SK-N-SH (cell line): ENCODE measurements at regions not wholly inside any gene's neighbourhood (a gene's known extent, or its start where the extent isn't known, plus 50 kb on each side); places are given as distances from the start of the nearest gene placed in this dataset.

Source experiments
- CTCF ChIA-PET: fragments of 300-600, 350-600 bp; formaldehyde crosslinking; extraction: SDS; loops from one replicate; lab custom pipeline; 2021; lab: Yijun Ruan, JAX
- POLR2A ChIA-PET: fragments of 350-600 bp; sonication (Branson Sonifier 250); formaldehyde crosslinking; extraction: SDS; loops from one replicate; lab custom pipeline; 2020; ENCODE audit warnings: antibody characterized with exemption, inconsistent platforms; lab: Yijun Ruan, JAX
- DNase-seq: peaks from one replicate; pipeline ENCODE4 v3.0.0; 2012
- H2AFZ ChIP-seq: fragments of 200-600 bp; sonication (generic); 2 replicates; pipeline ENCODE4 v1.8.1; 2016; ENCODE audit warnings: antibody characterized with exemption, mild to moderate bottlenecking, low read depth
- H3F3A ChIP-seq: fragments of 200-600 bp; sonication (generic); replicated peaks from 2 replicates; pipeline ENCODE3; 2016; ENCODE audit warnings: antibody characterized with exemption, mild to moderate bottlenecking; ENCODE audit not compliant: insufficient read depth
- H3K27ac ChIP-seq, 2 experiments: fragments of 200-500 bp in 1 of 2; fragments of 200-600 bp in 1 of 2; sonication (Bioruptor generic) in 1 of 2; sonication (generic), shearing (Covaris generic) in 1 of 2; 2 replicates each; pipeline versions ENCODE4 v1.5.1 to v1.6.1; 2014 to 2016; ENCODE audit warnings: low read depth in 2 of 2, inconsistent platforms in 1 of 2, low read length in 1 of 2, mild to moderate bottlenecking in 1 of 2, mixed read lengths in 1 of 2
- H3K27me3 ChIP-seq: fragments of 200-600 bp; sonication (generic), shearing (Covaris generic); 2 replicates; pipeline ENCODE4 v1.6.1; 2016; ENCODE audit warnings: mixed run types; ENCODE audit not compliant: insufficient read depth
- H3K36me3 ChIP-seq, 2 experiments: fragments of 200-500 bp in 1 of 2; fragments of 200-600 bp in 1 of 2; sonication (Bioruptor generic) in 1 of 2; sonication (generic) in 1 of 2; replicated peaks in 1 of 2; 2 replicates each; pipeline versions ENCODE3 to v1.5.1; 2014 to 2016; ENCODE audit warnings: low read length in 1 of 2, mild to moderate bottlenecking in 1 of 2; ENCODE audit not compliant: insufficient read depth in 2 of 2, control insufficient read depth in 1 of 2
- H3K4me1 ChIP-seq, 2 experiments: fragments of 200-500 bp in 1 of 2; fragments of 200-600 bp in 1 of 2; sonication (Bioruptor generic) in 1 of 2; sonication (generic), shearing (Covaris generic) in 1 of 2; 2 replicates each; pipeline versions ENCODE4 v1.5.1 to v1.6.1; 2014 to 2016; ENCODE audit warnings: low read depth in 1 of 2, low read length in 1 of 2, mixed run types in 1 of 2; ENCODE audit not compliant: insufficient read depth in 2 of 2, control insufficient read depth in 1 of 2
- H3K4me2 ChIP-seq: fragments of 200-600 bp; sonication (generic), shearing (Covaris generic); 2 replicates; pipeline ENCODE4 v1.6.1; 2017; ENCODE audit warnings: mixed run types
- H3K4me3 ChIP-seq, 2 experiments: fragments of 200-500 bp in 1 of 2; fragments of 200-600 bp in 1 of 2; sonication (Bioruptor generic) in 1 of 2; sonication (generic), shearing (Covaris generic) in 1 of 2; 2 replicates each; pipeline versions ENCODE4 v1.5.1 to v1.8.1; 2014 to 2016; ENCODE audit warnings: low read depth in 2 of 2, inconsistent platforms in 1 of 2, low read length in 1 of 2, mild to moderate bottlenecking in 1 of 2, mixed read lengths in 1 of 2, moderate library complexity in 1 of 2
- H3K79me2 ChIP-seq: fragments of 200-600 bp; sonication (generic); 2 replicates; pipeline ENCODE4 v1.8.1; 2017; ENCODE audit warnings: mild to moderate bottlenecking; ENCODE audit not compliant: insufficient read depth
- H3K9ac ChIP-seq: fragments of 200-600 bp; sonication (generic); 2 replicates; pipeline ENCODE4 v1.6.1; 2017; ENCODE audit warnings: mixed run types
- H3K9me2 ChIP-seq: fragments of 200-600 bp; sonication (generic); 2 replicates; pipeline ENCODE4 v1.6.1; 2017; ENCODE audit warnings: mixed run types
- H3K9me3 ChIP-seq: fragments of 200-600 bp; sonication (generic); 2 replicates; pipeline ENCODE4 v1.6.1; 2017; ENCODE audit warnings: mixed run types, mild to moderate bottlenecking, moderate library complexity
- H4K20me1 ChIP-seq: fragments of 200-600 bp; sonication (generic); 2 replicates; pipeline ENCODE4 v1.6.1; 2017; ENCODE audit warnings: mild to moderate bottlenecking, mixed run types; ENCODE audit not compliant: insufficient read depth
- CHD2 ChIP-seq: fragments of 150-350 bp; IDR thresholded peaks from 2 replicates; pipeline ENCODE4 v1.6.1; 2018; ENCODE audit warnings: low read length; ENCODE audit not compliant: partially characterized antibody
- ELF1 ChIP-seq: IDR thresholded peaks from 2 replicates; pipeline ENCODE4 v1.4.0; 2012
- EP300 ChIP-seq, 2 experiments: IDR thresholded peaks; 2 replicates each; pipeline versions ENCODE4 v1.4.0 to v1.6.1; 2012; ENCODE audit warnings: borderline replicate concordance in 1 of 2, low read depth in 1 of 2, low read length in 1 of 2
- FOSL2 ChIP-seq: IDR thresholded peaks from 2 replicates; pipeline ENCODE4 v1.4.0; 2012; ENCODE audit warnings: low read depth, mild to moderate bottlenecking, moderate library complexity, borderline replicate concordance
- FOXM1 ChIP-seq: IDR thresholded peaks from 2 replicates; pipeline ENCODE4 v1.4.0; 2012; ENCODE audit warnings: low read depth, mild to moderate bottlenecking
- GABPA ChIP-seq: IDR thresholded peaks from 2 replicates; pipeline ENCODE4 v1.4.0; 2012; ENCODE audit warnings: low read depth, mild to moderate bottlenecking
- IRF3 ChIP-seq: fragments of 150-350 bp; IDR thresholded peaks from 2 replicates; pipeline ENCODE4 v1.6.1; 2016; ENCODE audit warnings: mild to moderate bottlenecking, low read depth, low read length
- MEF2A ChIP-seq: IDR thresholded peaks from 2 replicates; pipeline ENCODE4 v1.4.0; 2012; ENCODE audit warnings: low read depth, borderline replicate concordance
- MXI1 ChIP-seq: IDR thresholded peaks from 2 replicates; pipeline ENCODE4 v1.6.1; 2012; ENCODE audit warnings: mild to moderate bottlenecking, low read depth, low read length, improper control_type of control experiment
- NFIC ChIP-seq: IDR thresholded peaks from 2 replicates; pipeline ENCODE4 v1.4.0; 2012; ENCODE audit warnings: borderline replicate concordance
- PBX3 ChIP-seq: IDR thresholded peaks from 2 replicates; pipeline ENCODE4; 2012
- RAD21 ChIP-seq: IDR thresholded peaks from 2 replicates; pipeline ENCODE4 v1.6.1; 2012; ENCODE audit warnings: mild to moderate bottlenecking, low read length
- RCOR1 ChIP-seq: fragments of 150-350 bp; IDR thresholded peaks from 2 replicates; pipeline ENCODE4 v1.6.1; 2017; ENCODE audit warnings: antibody characterized with exemption, low read length
- RXRA ChIP-seq: IDR thresholded peaks from 2 replicates; pipeline ENCODE4 v1.4.0; 2012; ENCODE audit warnings: low read depth, mild to moderate bottlenecking, borderline replicate concordance
- SIN3A ChIP-seq: IDR thresholded peaks from 2 replicates; pipeline ENCODE4 v1.6.1; 2012; ENCODE audit warnings: low read depth, mild to moderate bottlenecking, low read length, moderate library complexity, borderline replicate concordance
- SMC3 ChIP-seq: IDR thresholded peaks from 2 replicates; pipeline ENCODE4 v1.6.1; 2012; ENCODE audit warnings: low read depth, low read length, improper control_type of control experiment
- TAF1 ChIP-seq: IDR thresholded peaks from 2 replicates; pipeline ENCODE4 v1.6.1; 2012; ENCODE audit warnings: low read depth, mild to moderate bottlenecking, low read length, moderate library complexity, borderline replicate concordance
- TCF12 ChIP-seq: IDR thresholded peaks from 2 replicates; pipeline ENCODE4 v1.4.0; 2012
- YY1 ChIP-seq: IDR thresholded peaks from 2 replicates; pipeline ENCODE4 v1.4.0; 2012; ENCODE audit warnings: low read depth, mild to moderate bottlenecking
- ZBTB33 ChIP-seq: IDR thresholded peaks from 2 replicates; pipeline ENCODE4 v1.4.0; 2012; ENCODE audit warnings: low read depth, borderline replicate concordance
- WGBS: methylation state at CpG from one replicate; pipeline ENCODE4 v1.1.6; 2017; ENCODE audit warnings: low lambda C conversion rate; 5-methylcytosine and 5-hydroxymethylcytosine counted together
- TF ChIP-seq, protein P1 (sequence below): IDR thresholded peaks from 2 replicates; pipeline ENCODE4 v1.4.0; 2012; ENCODE audit warnings: low read depth, borderline replicate concordance

- Histone ChIP-seq H3K9ac (no peak overlapping the region), H3K36me3 (no peaks in the 10 kb centered on the region), H3K79me2 (no peaks in the 10 kb centered on the region), H2AFZ (no peak overlapping the region), H4K20me1 (no peaks in the 10 kb centered on the region), H3K27me3 (no peaks in the 10 kb centered on the region), H3K9me2 (no peaks in the 10 kb centered on the region), H3F3A (no peaks in the 10 kb centered on the region), H3K4me3 (no peak overlapping the region), H3K4me1 (no peaks in the 10 kb centered on the region), H3K27ac (no peak overlapping the region), H3K9me3 (no peaks in the 10 kb centered on the region), H3K4me2 (no peak overlapping the region)
- 31% methylated on average over 5 of the region's 5 CpGs for WGBS
- CTCF ChIA-PET, result no interaction called here
- POLR2A ChIA-PET, result no interaction called here
- TF ChIP-seq IRF3 (no peak), YY1 (no peak), GABPA (no peak), RXRA (no peak), ZBTB33 (no peak), SIN3A (no peak), RCOR1 (no peak), TCF12 (no peak), ELF1 (no peak), TAF1 (no peak), FOSL2 (no peak), PBX3 (no peak), MEF2A (no peak)
- DNase-seq, result no peak
These were observed 865.0 kb upstream of the ACO1 start for GRCh38 chr9:31519424-31519823.

DNA sequence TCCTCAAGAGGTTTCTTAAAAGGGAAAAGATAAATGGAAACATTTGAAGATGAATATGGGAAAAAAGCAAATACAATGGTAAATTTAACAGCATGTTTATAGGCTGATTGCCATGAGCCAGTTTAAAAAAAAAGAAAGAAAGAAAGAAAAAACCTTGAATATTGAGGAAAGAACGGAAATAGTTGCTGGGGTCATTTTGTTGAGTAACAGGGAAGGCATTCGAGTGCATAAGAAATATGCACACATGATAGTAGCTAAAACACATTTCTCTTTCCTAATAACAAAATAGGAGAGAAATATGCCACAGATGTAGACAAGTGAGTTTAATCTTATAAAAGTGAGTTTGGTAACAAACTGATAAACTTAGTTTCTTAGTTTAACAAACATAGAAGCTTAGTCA is 864.6 kb upstream of the ACO1 start:
- CTCF ChIA-PET, result interaction anchor here (0.7 kb wide), 1 partner anchor 48 kb away, joined by 3 read pairs; no protein-coding TSS in a partner anchor
- WGBS, result 25% methylated on average over 2 of the region's 2 CpGs
- TF ChIP-seq PBX3, result no peak
- no peak for TF ChIP-seq RAD21
- TF ChIP-seq MXI1, result no peak
- TF ChIP-seq NFIC, result no peak
- TF ChIP-seq IRF3, result no peak
- no peak for TF ChIP-seq EP300 (IDR thresholded peaks at IDR 0.05; ENCODE audit: borderline replicate concordance in 1 of 2, low read depth in 1 of 2, low read length in 1 of 2)
- no peak for TF ChIP-seq SMC3
- no peak for TF ChIP-seq GABPA
- TF ChIP-seq FOXM1, result no peak
- TF ChIP-seq RCOR1, result no peak
- no peak for TF ChIP-seq ELF1
- no peak for TF ChIP-seq CHD2
- TF ChIP-seq, protein P1, sequence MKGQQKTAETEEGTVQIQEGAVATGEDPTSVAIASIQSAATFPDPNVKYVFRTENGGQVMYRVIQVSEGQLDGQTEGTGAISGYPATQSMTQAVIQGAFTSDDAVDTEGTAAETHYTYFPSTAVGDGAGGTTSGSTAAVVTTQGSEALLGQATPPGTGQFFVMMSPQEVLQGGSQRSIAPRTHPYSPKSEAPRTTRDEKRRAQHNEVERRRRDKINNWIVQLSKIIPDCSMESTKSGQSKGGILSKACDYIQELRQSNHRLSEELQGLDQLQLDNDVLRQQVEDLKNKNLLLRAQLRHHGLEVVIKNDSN, result no peak
- no peak for TF ChIP-seq MEF2A

More for the DNA sequence above, 864.6 kb upstream of the ACO1 start:
- no peak overlapping the region for H3K4me3 ChIP-seq
- H3K4me2 ChIP-seq, result no peak overlapping the region
- POLR2A ChIA-PET, result no interaction called here
- H3K27me3 ChIP-seq, result no peaks in the 10 kb centered on the region
- H3K36me3 ChIP-seq, result no peaks in the 10 kb centered on the region
- H2AFZ ChIP-seq, result no peak overlapping the region
- no peak overlapping the region for H3K9ac ChIP-seq
- no peaks in the 10 kb centered on the region for H3K9me2 ChIP-seq
- DNase-seq, result no peak
- H3K9me3 ChIP-seq, result no peaks in the 10 kb centered on the region
- no peaks in the 10 kb centered on the region for H3K79me2 ChIP-seq
- no peaks in the 10 kb centered on the region for H3K4me1 ChIP-seq
- no peak overlapping the region; a peak in 1 of 4 replicates for H3K27ac ChIP-seq
- no peaks in the 10 kb centered on the region for H3F3A ChIP-seq
- no peaks in the 10 kb centered on the region for H4K20me1 ChIP-seq
